ENCODE measurements at regions not wholly inside any gene's neighbourhood (a gene's known extent, or its start where the extent isn't known, plus 50 kb on each side); places are given as distances from the start of the nearest gene placed in this dataset.

DNA sequence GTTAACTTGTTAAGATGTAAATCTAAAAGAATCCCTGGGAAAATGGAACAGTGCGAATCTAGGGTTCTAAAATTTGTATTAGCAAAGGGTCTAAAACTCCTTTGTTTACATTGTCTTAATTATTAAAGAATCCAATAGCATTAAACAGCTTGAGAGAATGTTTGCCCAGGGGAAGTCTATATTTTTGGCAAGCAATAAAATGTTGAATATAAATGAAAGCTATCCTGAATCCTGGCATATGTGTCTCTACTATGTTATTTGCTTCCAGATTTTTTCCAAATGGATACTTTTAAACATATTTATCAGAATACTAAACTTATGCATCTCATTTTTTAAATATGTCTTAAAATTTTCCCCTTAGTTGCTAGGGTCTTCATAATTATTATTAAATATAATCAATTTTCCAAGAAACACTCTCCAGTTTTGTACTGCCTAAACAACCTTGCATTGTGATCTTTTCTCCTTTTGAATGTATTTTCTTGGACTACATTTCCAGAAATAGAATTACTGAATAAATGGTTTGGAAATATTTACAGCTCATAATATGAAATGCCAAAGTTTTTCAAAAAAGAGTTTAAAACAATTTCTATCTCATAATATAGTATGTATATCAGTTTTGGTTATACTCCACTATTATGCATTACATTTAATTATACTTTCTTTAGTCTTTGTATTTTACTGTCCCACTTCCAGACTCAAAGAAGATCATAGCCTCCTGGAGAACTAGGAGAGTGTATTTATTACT lies 304.8 kb downstream of the USP25 start:
- no peaks in the 10 kb centered on the region for H3K27me3 ChIP-seq
- H3K27ac ChIP-seq: no peak overlapping the region
- no peaks in the 10 kb centered on the region for H3K4me1 ChIP-seq
- H3K36me3 ChIP-seq: no peaks in the 10 kb centered on the region
- in situ Hi-C loops (cut with MboI; ENCODE audit: low sequenced_read_pairs in 4 of 4): no loop called here
- H3K4me3 ChIP-seq: no peak overlapping the region
- TF ChIP-seq POLR2A (IDR thresholded peaks at IDR 0.05): no peak
- TF ChIP-seq, protein P1, sequence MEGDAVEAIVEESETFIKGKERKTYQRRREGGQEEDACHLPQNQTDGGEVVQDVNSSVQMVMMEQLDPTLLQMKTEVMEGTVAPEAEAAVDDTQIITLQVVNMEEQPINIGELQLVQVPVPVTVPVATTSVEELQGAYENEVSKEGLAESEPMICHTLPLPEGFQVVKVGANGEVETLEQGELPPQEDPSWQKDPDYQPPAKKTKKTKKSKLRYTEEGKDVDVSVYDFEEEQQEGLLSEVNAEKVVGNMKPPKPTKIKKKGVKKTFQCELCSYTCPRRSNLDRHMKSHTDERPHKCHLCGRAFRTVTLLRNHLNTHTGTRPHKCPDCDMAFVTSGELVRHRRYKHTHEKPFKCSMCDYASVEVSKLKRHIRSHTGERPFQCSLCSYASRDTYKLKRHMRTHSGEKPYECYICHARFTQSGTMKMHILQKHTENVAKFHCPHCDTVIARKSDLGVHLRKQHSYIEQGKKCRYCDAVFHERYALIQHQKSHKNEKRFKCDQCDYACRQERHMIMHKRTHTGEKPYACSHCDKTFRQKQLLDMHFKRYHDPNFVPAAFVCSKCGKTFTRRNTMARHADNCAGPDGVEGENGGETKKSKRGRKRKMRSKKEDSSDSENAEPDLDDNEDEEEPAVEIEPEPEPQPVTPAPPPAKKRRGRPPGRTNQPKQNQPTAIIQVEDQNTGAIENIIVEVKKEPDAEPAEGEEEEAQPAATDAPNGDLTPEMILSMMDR (IDR thresholded peaks at IDR 0.05 in 4 of 5, conservative IDR thresholded peaks at IDR 0.05 in 1 of 5): no peak
- no peaks in the 10 kb centered on the region for H3K9me3 ChIP-seq
- DNase-seq (no peak), ATAC-seq (no peak)
- intact Hi-C loops (cut with DNase I; ENCODE audit: low total_unique reads): no loop called here

DNA sequence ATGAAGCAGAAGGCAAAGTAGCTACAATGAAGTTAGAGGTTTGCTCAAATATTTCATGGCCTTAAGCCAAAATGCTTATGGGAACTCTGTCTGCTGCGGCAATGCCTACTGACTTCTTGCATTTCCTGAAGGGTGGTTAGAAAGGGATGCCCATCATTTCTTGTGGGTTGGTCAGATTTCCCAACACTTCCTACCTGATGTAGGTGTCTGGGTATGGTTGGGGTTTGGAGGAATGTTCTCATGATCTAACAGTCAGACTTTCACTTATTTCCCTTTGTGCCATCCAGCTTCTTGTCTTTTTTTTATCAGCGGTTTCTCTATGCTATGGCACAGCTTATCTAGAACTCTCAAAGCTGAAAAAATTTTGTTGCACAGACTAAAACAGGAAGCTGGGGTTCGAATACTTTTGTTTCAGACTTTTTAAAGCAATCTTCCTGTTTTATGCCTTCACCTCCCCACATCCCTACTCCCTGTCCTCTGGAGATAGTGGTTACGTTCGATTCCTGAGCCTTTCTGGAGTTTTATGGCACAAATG lies 307.7 kb downstream of the USP25 start:
- H3K4me3 ChIP-seq: no peak overlapping the region
- no peaks in the 10 kb centered on the region for H3K4me1 ChIP-seq
- TF ChIP-seq POLR2A (IDR thresholded peaks at IDR 0.05): no peak
- TF ChIP-seq, protein P1 (IDR thresholded peaks at IDR 0.05 in 4 of 5, conservative IDR thresholded peaks at IDR 0.05 in 1 of 5): no peak
- H3K27ac ChIP-seq: no peak overlapping the region
- H3K9me3 ChIP-seq: no peaks in the 10 kb centered on the region
- in situ Hi-C loops (cut with MboI; ENCODE audit: low sequenced_read_pairs in 4 of 4) (no loop called here), intact Hi-C loops (cut with DNase I; ENCODE audit: low total_unique reads) (no loop called here)
- DNase-seq: no peak
- no peaks in the 10 kb centered on the region for H3K36me3 ChIP-seq
- no peak for ATAC-seq
- no peaks in the 10 kb centered on the region for H3K27me3 ChIP-seq

DNA sequence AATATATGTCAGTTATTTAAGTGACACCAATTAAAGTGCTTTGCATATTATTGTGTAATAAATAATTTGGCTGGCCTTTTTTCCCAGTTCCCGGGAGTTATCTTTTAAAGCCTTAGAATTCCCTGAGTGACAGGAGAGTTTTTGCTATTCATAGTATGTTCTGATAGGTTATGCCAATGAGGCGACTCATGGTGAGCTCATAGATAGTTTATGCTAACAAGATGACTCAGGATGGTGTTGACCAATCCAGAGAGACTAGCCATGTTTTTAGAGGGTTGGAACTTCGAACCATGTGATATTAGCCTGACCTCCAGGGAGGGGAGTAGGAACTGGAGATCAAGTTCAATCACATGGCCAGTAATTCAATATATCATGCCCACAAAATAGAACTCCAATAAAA lies 310.8 kb downstream of the USP25 start:
- in situ Hi-C loops (cut with MboI; ENCODE audit: low sequenced_read_pairs in 4 of 4) (no loop called here), intact Hi-C loops (cut with DNase I; ENCODE audit: low total_unique reads) (no loop called here)
- no peak for TF ChIP-seq POLR2A (IDR thresholded peaks at IDR 0.05)
- TF ChIP-seq, protein P1 (IDR thresholded peaks at IDR 0.05 in 4 of 5, conservative IDR thresholded peaks at IDR 0.05 in 1 of 5): no peak
- no peak overlapping the region for H3K27ac ChIP-seq
- no peaks in the 10 kb centered on the region for H3K27me3 ChIP-seq
- H3K4me1 ChIP-seq: no peaks in the 10 kb centered on the region
- no peak overlapping the region for H3K4me3 ChIP-seq
- ATAC-seq (no peak), DNase-seq (no peak)
- no peaks in the 10 kb centered on the region for H3K36me3 ChIP-seq
- no peaks in the 10 kb centered on the region for H3K9me3 ChIP-seq

DNA sequence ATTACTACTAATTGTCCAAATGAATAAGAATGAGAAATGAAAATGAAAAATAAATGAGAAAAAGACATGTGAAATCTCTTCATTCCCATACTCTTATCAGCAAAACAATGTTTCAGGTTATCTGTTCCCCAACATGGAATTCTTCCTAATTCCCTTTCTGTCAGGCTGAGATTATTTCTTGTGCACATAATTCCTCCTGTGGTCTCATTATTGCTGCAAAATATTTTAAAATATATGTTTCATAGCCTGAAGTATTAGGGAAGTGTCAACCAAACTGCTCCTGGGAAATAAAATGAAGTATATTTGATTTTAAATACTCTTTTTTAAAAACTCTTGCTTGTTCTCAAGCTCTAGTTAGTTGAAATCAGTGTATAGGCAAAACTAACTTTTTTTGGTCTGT lies 314.9 kb downstream of the USP25 start:
- no peaks in the 10 kb centered on the region for H3K27me3 ChIP-seq
- H3K4me3 ChIP-seq: no peak overlapping the region
- no peaks in the 10 kb centered on the region for H3K9me3 ChIP-seq
- no peaks in the 10 kb centered on the region for H3K4me1 ChIP-seq
- ATAC-seq: no peak
- in situ Hi-C loops (cut with MboI; ENCODE audit: low sequenced_read_pairs in 4 of 4) (no loop called here), intact Hi-C loops (cut with DNase I; ENCODE audit: low total_unique reads) (no loop called here)
- no peaks in the 10 kb centered on the region for H3K36me3 ChIP-seq
- TF ChIP-seq POLR2A (IDR thresholded peaks at IDR 0.05): no peak
- TF ChIP-seq, protein P1 (IDR thresholded peaks at IDR 0.05 in 4 of 5, conservative IDR thresholded peaks at IDR 0.05 in 1 of 5): no peak
- H3K27ac ChIP-seq: no peak overlapping the region
- no peak for DNase-seq

Data from gastrocnemius medialis (tissue), 4 donors.